HepG2 (cell line): ENCODE measurements at regions not wholly inside any gene's neighbourhood (a gene's known extent, or its start where the extent isn't known, plus 50 kb on each side); places are given as distances from the start of the nearest gene placed in this dataset.

Source experiments
- ETV6 ChIP-seq: sonication (generic); formaldehyde crosslinking; conservative IDR thresholded peaks from 2 replicates; pipeline ENCODE4 v1.4.0; 2020; ENCODE audit warnings: missing genetic modification reagents
- GABPB1 ChIP-seq: IDR thresholded peaks from 2 replicates; pipeline ENCODE4 v1.6.1; 2016; ENCODE audit warnings: mild to moderate bottlenecking, missing genetic modification reagents, moderate library complexity, missing compliant biosample characterization
- PLRG1 ChIP-seq: fragments of 450-650 bp; conservative IDR thresholded peaks from 2 replicates; pipeline ENCODE4 v1.6.1; 2016
- POLR2AphosphoS5 ChIP-seq: IDR thresholded peaks from 2 replicates; pipeline ENCODE4 v1.6.1; 2012; ENCODE audit warnings: low read depth, low read length
- REPIN1 ChIP-seq: sonication (generic); formaldehyde crosslinking; IDR thresholded peaks from 2 replicates; pipeline ENCODE4 v1.8.0; 2022; ENCODE audit warnings: missing genetic modification reagents, low read depth, mild to moderate bottlenecking, borderline replicate concordance
- STAT5B ChIP-seq: sonication (generic); formaldehyde crosslinking; IDR thresholded peaks from 2 replicates; pipeline ENCODE4 v1.4.0; 2020; ENCODE audit warnings: missing genetic modification reagents
- TF ChIP-seq, protein P1 (sequence below): sonication (generic); formaldehyde crosslinking; IDR thresholded peaks from 2 replicates; pipeline ENCODE4 v1.4.0; 2020; ENCODE audit warnings: missing genetic modification reagents
- TF ChIP-seq, protein P2 (sequence below): sonication (generic); formaldehyde crosslinking; IDR thresholded peaks from 2 replicates; pipeline ENCODE4 v1.5.0; 2020; ENCODE audit warnings: mild to moderate bottlenecking, missing genetic modification reagents, moderate library complexity
- TF ChIP-seq, protein P3 (sequence below): sonication (generic); formaldehyde crosslinking; IDR thresholded peaks from 2 replicates; pipeline ENCODE4 v1.5.0; 2020; ENCODE audit warnings: missing genetic modification reagents
- TF ChIP-seq, protein P4 (sequence below): IDR thresholded peaks from 2 replicates; pipeline ENCODE4 v1.6.1; 2016; ENCODE audit warnings: missing compliant biosample characterization, missing genetic modification reagents, borderline replicate concordance
- TF ChIP-seq, protein P5 (sequence below): IDR thresholded peaks from 2 replicates; pipeline ENCODE4 v1.6.1; 2012; ENCODE audit warnings: inconsistent platforms

DNA sequence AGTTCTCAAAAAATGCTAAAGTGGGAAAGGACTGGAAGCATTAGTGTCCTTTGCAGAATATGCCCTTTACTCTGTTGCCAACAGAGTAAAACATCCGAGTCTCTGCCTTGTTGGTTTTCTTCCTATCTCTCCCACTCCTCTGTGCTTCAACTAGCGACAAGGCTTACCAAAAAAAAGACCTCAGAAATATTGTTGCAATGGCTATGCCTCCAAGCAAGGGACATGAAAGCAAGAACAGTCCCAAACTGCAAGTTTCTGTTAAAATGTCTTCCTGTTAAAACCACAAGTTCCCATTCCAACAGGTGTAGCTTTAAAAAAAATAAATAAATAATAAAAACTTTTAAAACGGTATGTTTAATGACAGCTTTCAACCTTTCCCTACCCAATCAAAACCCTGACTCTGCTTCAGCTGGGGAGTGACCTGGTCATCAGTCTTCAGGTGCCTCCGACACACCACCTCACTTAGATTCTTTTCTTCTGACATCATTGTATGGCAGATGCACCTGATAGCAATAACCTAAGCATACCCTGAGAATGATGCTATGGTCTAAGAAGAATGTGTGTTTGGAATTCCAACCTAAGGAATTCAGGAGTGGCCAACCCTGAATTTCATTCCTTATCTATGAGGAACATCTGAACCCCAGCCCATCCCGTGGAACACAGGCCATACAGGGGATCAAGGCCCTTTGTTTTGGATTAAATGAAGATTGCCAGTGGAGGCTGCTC is 81.0 kb downstream of the RPS29 start:
- TF ChIP-seq, protein P1, sequence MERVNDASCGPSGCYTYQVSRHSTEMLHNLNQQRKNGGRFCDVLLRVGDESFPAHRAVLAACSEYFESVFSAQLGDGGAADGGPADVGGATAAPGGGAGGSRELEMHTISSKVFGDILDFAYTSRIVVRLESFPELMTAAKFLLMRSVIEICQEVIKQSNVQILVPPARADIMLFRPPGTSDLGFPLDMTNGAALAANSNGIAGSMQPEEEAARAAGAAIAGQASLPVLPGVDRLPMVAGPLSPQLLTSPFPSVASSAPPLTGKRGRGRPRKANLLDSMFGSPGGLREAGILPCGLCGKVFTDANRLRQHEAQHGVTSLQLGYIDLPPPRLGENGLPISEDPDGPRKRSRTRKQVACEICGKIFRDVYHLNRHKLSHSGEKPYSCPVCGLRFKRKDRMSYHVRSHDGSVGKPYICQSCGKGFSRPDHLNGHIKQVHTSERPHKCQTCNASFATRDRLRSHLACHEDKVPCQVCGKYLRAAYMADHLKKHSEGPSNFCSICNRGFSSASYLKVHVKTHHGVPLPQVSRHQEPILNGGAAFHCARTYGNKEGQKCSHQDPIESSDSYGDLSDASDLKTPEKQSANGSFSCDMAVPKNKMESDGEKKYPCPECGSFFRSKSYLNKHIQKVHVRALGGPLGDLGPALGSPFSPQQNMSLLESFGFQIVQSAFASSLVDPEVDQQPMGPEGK, result no peak
- TF ChIP-seq, protein P2, sequence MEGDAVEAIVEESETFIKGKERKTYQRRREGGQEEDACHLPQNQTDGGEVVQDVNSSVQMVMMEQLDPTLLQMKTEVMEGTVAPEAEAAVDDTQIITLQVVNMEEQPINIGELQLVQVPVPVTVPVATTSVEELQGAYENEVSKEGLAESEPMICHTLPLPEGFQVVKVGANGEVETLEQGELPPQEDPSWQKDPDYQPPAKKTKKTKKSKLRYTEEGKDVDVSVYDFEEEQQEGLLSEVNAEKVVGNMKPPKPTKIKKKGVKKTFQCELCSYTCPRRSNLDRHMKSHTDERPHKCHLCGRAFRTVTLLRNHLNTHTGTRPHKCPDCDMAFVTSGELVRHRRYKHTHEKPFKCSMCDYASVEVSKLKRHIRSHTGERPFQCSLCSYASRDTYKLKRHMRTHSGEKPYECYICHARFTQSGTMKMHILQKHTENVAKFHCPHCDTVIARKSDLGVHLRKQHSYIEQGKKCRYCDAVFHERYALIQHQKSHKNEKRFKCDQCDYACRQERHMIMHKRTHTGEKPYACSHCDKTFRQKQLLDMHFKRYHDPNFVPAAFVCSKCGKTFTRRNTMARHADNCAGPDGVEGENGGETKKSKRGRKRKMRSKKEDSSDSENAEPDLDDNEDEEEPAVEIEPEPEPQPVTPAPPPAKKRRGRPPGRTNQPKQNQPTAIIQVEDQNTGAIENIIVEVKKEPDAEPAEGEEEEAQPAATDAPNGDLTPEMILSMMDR (CRISPR knock-in tag), result no peak
- TF ChIP-seq, protein P3, sequence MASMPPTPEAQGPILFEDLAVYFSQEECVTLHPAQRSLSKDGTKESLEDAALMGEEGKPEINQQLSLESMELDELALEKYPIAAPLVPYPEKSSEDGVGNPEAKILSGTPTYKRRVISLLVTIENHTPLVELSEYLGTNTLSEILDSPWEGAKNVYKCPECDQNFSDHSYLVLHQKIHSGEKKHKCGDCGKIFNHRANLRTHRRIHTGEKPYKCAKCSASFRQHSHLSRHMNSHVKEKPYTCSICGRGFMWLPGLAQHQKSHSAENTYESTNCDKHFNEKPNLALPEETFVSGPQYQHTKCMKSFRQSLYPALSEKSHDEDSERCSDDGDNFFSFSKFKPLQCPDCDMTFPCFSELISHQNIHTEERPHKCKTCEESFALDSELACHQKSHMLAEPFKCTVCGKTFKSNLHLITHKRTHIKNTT, result no peak
- TF ChIP-seq POLR2AphosphoS5 (no peak), GABPB1 (CRISPR knock-in tag) (no peak), PLRG1 (no peak), ETV6 (CRISPR knock-in tag) (no peak), STAT5B (CRISPR knock-in tag) (no peak), REPIN1 (CRISPR knock-in tag) (no peak)
- TF ChIP-seq, protein P4, sequence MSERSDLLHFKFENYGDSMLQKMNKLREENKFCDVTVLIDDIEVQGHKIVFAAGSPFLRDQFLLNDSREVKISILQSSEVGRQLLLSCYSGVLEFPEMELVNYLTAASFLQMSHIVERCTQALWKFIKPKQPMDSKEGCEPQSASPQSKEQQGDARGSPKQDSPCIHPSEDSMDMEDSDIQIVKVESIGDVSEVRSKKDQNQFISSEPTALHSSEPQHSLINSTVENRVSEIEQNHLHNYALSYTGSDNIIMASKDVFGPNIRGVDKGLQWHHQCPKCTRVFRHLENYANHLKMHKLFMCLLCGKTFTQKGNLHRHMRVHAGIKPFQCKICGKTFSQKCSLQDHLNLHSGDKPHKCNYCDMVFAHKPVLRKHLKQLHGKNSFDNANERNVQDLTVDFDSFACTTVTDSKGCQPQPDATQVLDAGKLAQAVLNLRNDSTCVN (CRISPR knock-in tag), result no peak
- TF ChIP-seq, protein P5, sequence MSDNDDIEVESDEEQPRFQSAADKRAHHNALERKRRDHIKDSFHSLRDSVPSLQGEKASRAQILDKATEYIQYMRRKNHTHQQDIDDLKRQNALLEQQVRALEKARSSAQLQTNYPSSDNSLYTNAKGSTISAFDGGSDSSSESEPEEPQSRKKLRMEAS, result no peak
